Mucosa of descending colon (tissue), 3 donors: ENCODE measurements at regions not wholly inside any gene's neighbourhood (a gene's known extent, or its start where the extent isn't known, plus 50 kb on each side); places are given as distances from the start of the nearest gene placed in this dataset.

ENCODE experiments used
- ATAC-seq: fragments of 200-7000 bp; cut with Tn5 transposase; one replicate; pipeline ENCODE4 v1.9.1; 2020; ENCODE audit warnings: mild to moderate bottlenecking, moderate library complexity
- DNase-seq, 3 donors: peaks; one replicate each; pipeline ENCODE4 v3.0.0-alpha.2; 2020
- H3K36me3 ChIP-seq: fragments of 200-600 bp; one replicate; pipeline ENCODE4 v1.8.0; 2021; ENCODE audit warnings: low read depth, mild to moderate bottlenecking
- H3K4me1 ChIP-seq: fragments of 200-600 bp; one replicate; pipeline ENCODE4 v1.8.0; 2021; ENCODE audit warnings: low read depth, mild to moderate bottlenecking
- H3K4me3 ChIP-seq: fragments of 200-600 bp; one replicate; pipeline ENCODE4 v1.8.0; 2021; ENCODE audit warnings: mild to moderate bottlenecking
- H3K9me3 ChIP-seq: fragments of 200-600 bp; one replicate; pipeline ENCODE4 v1.8.0; 2021; ENCODE audit warnings: mild to moderate bottlenecking
- intact Hi-C, 2 donors: fragments of 100-400 bp; cut with DNase I in 1 of 2; cut with micrococcal nuclease in 1 of 2; formaldehyde crosslinking; loops; one replicate each; pipeline versions ENCODE4 v1.11.0 to v1.11.1; 2022; cut with DNase I, micrococcal nuclease
- TF ChIP-seq, protein P1 (sequence below): fragments of 200-600 bp; IDR thresholded peaks from one replicate; pipeline ENCODE4 v1.8.0; 2022; ENCODE audit warnings: antibody characterized with exemption, mild to moderate bottlenecking
- donor health status: DM: no; HTN: no; CAD: no; lungs with moderate emphysema.
- donor health status: DM: no; HTN: no; CAD: no.
- donor health status: DM: no; HTN: yes; CAD: no.

DNA sequence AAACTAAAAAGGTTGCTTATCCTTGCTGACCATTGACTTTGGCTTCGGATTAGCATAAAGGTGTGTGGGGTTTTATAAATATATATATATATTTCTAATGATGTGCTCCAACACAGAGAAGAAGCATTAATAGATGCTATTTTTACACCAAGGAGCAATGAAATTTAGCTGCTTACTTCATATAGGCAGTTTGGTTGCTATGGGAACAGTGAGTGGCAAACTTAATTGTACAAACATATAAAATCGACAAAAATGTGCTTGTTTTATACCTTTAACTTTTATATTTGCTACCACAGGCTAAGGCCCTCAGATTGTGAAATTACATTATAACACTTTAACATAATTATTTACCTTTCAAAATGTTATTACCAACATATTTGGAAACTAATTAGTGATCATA, 303.4 kb downstream of the SEC23A start:
- Histone ChIP-seq H3K9me3 (peaks cover 4% of the 10 kb centered on the region), H3K4me1 (no peaks in the 10 kb centered on the region), H3K4me3 (no peak overlapping the region), H3K36me3 (no peaks in the 10 kb centered on the region)
- TF ChIP-seq, protein P1, sequence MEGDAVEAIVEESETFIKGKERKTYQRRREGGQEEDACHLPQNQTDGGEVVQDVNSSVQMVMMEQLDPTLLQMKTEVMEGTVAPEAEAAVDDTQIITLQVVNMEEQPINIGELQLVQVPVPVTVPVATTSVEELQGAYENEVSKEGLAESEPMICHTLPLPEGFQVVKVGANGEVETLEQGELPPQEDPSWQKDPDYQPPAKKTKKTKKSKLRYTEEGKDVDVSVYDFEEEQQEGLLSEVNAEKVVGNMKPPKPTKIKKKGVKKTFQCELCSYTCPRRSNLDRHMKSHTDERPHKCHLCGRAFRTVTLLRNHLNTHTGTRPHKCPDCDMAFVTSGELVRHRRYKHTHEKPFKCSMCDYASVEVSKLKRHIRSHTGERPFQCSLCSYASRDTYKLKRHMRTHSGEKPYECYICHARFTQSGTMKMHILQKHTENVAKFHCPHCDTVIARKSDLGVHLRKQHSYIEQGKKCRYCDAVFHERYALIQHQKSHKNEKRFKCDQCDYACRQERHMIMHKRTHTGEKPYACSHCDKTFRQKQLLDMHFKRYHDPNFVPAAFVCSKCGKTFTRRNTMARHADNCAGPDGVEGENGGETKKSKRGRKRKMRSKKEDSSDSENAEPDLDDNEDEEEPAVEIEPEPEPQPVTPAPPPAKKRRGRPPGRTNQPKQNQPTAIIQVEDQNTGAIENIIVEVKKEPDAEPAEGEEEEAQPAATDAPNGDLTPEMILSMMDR: no peak
- ATAC-seq (no peak), DNase-seq (no peak)
- intact Hi-C loops: no loop called here

DNA sequence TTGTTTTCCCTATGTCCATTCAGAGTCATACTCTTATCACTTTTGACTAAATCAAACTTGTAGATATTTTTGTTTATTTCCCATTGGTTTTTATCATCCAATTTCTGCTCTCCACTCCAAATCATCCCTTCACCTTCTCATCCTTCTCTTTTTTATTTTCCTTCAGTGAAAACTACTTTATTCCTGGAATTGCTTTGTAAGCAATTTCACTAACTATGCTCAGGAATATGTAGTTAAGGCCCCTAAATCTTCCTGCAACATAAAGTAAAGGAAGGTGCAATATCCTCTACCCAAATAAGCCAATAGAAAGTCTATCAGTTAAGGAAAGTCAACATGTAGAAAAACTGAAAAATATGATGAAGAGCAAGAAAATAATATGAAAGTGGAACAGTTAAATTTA, 308.4 kb downstream of the SEC23A start:
- no peak for DNase-seq
- Histone ChIP-seq H3K36me3 (no peaks in the 10 kb centered on the region), H3K4me1 (no peaks in the 10 kb centered on the region), H3K9me3 (no peaks in the 10 kb centered on the region), H3K4me3 (no peak overlapping the region)
- intact Hi-C loops: no loop called here
- no peak for ATAC-seq
- TF ChIP-seq, protein P1: no peak

DNA sequence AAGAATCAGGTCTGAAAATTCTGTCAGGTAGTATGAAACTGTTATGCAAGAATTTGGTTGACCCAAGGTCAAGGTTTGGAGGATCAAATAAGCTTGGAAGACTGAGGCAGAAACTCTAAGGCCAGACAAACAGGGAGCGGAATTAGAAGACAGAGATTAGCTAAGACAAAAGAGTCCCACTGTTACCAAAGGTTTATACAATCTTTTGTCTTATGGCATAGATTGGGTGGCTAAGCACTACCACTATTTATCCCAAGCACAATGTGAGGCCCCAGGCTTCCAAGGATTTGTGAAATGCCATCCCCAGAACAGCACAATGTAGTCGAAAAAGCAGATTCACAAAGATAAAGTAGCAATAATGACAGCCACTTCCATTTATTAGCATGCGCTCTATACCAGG, 311.2 kb downstream of the SEC23A start:
- Histone ChIP-seq H3K4me1 (no peaks in the 10 kb centered on the region), H3K4me3 (no peak overlapping the region), H3K9me3 (no peaks in the 10 kb centered on the region), H3K36me3 (no peaks in the 10 kb centered on the region)
- ATAC-seq (no peak), DNase-seq (no peak)
- TF ChIP-seq, protein P1: no peak
- intact Hi-C loops: no loop called here

DNA sequence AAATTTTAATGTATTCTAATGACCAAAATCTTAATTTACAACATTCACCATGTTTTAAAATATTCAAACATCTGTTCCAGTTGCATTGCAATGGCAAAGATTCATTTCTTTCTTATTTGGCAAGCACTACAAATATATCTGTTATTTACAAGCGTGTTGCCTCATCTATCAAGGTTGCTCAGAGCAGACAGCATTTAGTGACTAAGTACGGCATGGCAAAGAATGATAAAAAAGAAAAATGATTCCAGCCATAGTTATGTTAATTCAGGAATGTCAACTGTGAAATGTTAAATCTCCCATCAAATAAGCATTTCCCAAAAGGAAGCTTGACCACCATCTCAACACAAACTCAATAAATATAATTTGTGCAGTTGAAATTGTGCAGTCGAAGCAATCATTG, 312.1 kb downstream of the SEC23A start:
- ATAC-seq (no peak), DNase-seq (no peak)
- intact Hi-C loops: no loop called here
- TF ChIP-seq, protein P1: no peak
- Histone ChIP-seq H3K4me3 (no peak overlapping the region), H3K36me3 (no peaks in the 10 kb centered on the region), H3K4me1 (no peaks in the 10 kb centered on the region), H3K9me3 (no peaks in the 10 kb centered on the region)

DNA sequence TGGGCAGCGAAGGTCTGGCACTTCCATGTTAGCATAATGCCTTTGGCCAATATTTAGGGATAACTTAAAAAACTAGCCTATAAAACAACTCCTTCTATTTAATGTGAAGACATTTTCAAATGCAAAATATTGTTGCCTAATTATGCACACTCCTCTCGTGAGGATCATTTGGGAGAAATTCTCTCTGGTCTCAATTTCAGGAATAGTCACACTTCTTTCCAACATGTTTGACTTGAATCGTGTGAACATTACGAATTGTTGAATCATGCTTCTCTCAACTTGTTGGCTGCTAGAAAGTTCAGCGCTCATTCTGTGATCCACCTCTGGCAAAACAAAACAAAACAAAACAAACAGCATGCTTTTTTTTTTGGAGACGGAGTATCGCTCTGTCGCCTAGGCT, 313.2 kb downstream of the SEC23A start:
- ATAC-seq (no peak), DNase-seq (no peak)
- TF ChIP-seq, protein P1: no peak
- Histone ChIP-seq H3K4me1 (no peaks in the 10 kb centered on the region), H3K4me3 (no peak overlapping the region), H3K9me3 (no peaks in the 10 kb centered on the region), H3K36me3 (no peaks in the 10 kb centered on the region)
- intact Hi-C loops: no loop called here

DNA sequence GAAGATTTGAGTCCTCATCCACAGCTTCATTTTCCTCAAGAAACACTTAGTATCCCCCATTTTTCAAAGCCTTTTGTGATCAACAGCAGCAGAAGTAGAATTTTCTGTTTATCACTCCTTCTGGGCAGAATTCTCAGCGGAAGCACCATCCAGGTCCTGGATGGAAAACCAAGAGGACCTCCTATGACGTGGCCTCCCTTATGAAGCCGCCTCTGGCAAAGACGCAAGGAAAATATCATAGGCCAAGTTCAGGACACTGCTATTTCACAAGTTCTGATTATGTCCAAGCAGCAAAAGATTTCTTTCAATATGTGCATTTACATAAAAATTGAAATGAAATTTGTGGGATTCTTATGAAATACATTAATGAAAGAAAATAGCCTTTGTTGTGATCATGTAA, 315.0 kb downstream of the SEC23A start:
- DNase-seq (no peak), ATAC-seq (no peak)
- Histone ChIP-seq H3K36me3 (no peaks in the 10 kb centered on the region), H3K9me3 (no peaks in the 10 kb centered on the region), H3K4me1 (no peaks in the 10 kb centered on the region), H3K4me3 (no peak overlapping the region)
- intact Hi-C loops: no loop called here
- TF ChIP-seq, protein P1: no peak
